ENCODE measurements at regions not wholly inside any gene's neighbourhood (a gene's known extent, or its start where the extent isn't known, plus 50 kb on each side); places are given as distances from the start of the nearest gene placed in this dataset.

- Histone ChIP-seq H3K27ac (ENCODE audit: insufficient read depth, low read length, poor library complexity, severe bottlenecking) (no peak overlapping the region), H3K27me3 (replicated peaks; ENCODE audit: control insufficient read depth, insufficient read depth, low read length, poor library complexity, severe bottlenecking) (no peaks in the 10 kb centered on the region), H3K4me1 (ENCODE audit: control insufficient read depth, insufficient read depth, low read length, poor library complexity, severe bottlenecking) (no peaks in the 10 kb centered on the region), H3K9me3 (ENCODE audit: control insufficient read depth, low read length) (no peaks in the 10 kb centered on the region), H3K36me3 (ENCODE audit: control insufficient read depth, insufficient read depth, low read length) (no peaks in the 10 kb centered on the region), H3K4me3 (ENCODE audit: insufficient read depth, low read depth, low read length, poor library complexity, severe bottlenecking) (no peak overlapping the region)
- no peak for DNase-seq
These were observed 300.1 kb downstream of the TLE3 start for GRCh38 chr15:69797615-69798014.

- H3K4me3 ChIP-seq (ENCODE audit: insufficient read depth, low read depth, low read length, poor library complexity, severe bottlenecking), result no peak overlapping the region
These were observed 299.1 kb downstream of the TLE3 start for GRCh38 chr15:69798481-69799250.

GRCh38 chr15:69801144-69801543, 296.6 kb downstream of the TLE3 start:
- no peaks in the 10 kb centered on the region for H3K4me1 ChIP-seq (ENCODE audit: control insufficient read depth, insufficient read depth, low read length, poor library complexity, severe bottlenecking)
- no peaks in the 10 kb centered on the region for H3K27me3 ChIP-seq (replicated peaks; ENCODE audit: control insufficient read depth, insufficient read depth, low read length, poor library complexity, severe bottlenecking)
- H3K27ac ChIP-seq (ENCODE audit: insufficient read depth, low read length, poor library complexity, severe bottlenecking), result no peak overlapping the region
- H3K36me3 ChIP-seq (ENCODE audit: control insufficient read depth, insufficient read depth, low read length), result no peaks in the 10 kb centered on the region
- DNase-seq, result no peak
- no peaks in the 10 kb centered on the region for H3K9me3 ChIP-seq (ENCODE audit: control insufficient read depth, low read length)
- H3K4me3 ChIP-seq (ENCODE audit: insufficient read depth, low read depth, low read length, poor library complexity, severe bottlenecking), result no peak overlapping the region

More at GRCh38 chr15:69798481-69799250, 299.1 kb downstream of the TLE3 start:
- no peak for DNase-seq
- Histone ChIP-seq H3K4me1 (ENCODE audit: control insufficient read depth, insufficient read depth, low read length, poor library complexity, severe bottlenecking) (no peaks in the 10 kb centered on the region), H3K9me3 (ENCODE audit: control insufficient read depth, low read length) (no peaks in the 10 kb centered on the region), H3K36me3 (ENCODE audit: control insufficient read depth, insufficient read depth, low read length) (no peaks in the 10 kb centered on the region), H3K27ac (ENCODE audit: insufficient read depth, low read length, poor library complexity, severe bottlenecking) (no peak overlapping the region), H3K27me3 (replicated peaks; ENCODE audit: control insufficient read depth, insufficient read depth, low read length, poor library complexity, severe bottlenecking) (no peaks in the 10 kb centered on the region)

- no peak for DNase-seq
- Histone ChIP-seq H3K4me1 (ENCODE audit: control insufficient read depth, insufficient read depth, low read length, poor library complexity, severe bottlenecking) (no peaks in the 10 kb centered on the region), H3K4me3 (ENCODE audit: insufficient read depth, low read depth, low read length, poor library complexity, severe bottlenecking) (no peak overlapping the region), H3K27me3 (replicated peaks; ENCODE audit: control insufficient read depth, insufficient read depth, low read length, poor library complexity, severe bottlenecking) (no peaks in the 10 kb centered on the region), H3K27ac (ENCODE audit: insufficient read depth, low read length, poor library complexity, severe bottlenecking) (no peak overlapping the region), H3K9me3 (ENCODE audit: control insufficient read depth, low read length) (no peaks in the 10 kb centered on the region), H3K36me3 (ENCODE audit: control insufficient read depth, insufficient read depth, low read length) (no peaks in the 10 kb centered on the region)
These were observed 295.3 kb downstream of the TLE3 start for GRCh38 chr15:69802432-69802831.

- no peaks in the 10 kb centered on the region for H3K27me3 ChIP-seq (replicated peaks; ENCODE audit: control insufficient read depth, insufficient read depth, low read length, poor library complexity, severe bottlenecking)
- H3K9me3 ChIP-seq (ENCODE audit: control insufficient read depth, low read length), result no peaks in the 10 kb centered on the region
- H3K36me3 ChIP-seq (ENCODE audit: control insufficient read depth, insufficient read depth, low read length), result no peaks in the 10 kb centered on the region
- no peak overlapping the region for H3K4me3 ChIP-seq (ENCODE audit: insufficient read depth, low read depth, low read length, poor library complexity, severe bottlenecking)
- no peak overlapping the region for H3K27ac ChIP-seq (ENCODE audit: insufficient read depth, low read length, poor library complexity, severe bottlenecking)
- DNase-seq, result no peak
- no peaks in the 10 kb centered on the region for H3K4me1 ChIP-seq (ENCODE audit: control insufficient read depth, insufficient read depth, low read length, poor library complexity, severe bottlenecking)
These were observed 292.9 kb downstream of the TLE3 start for GRCh38 chr15:69804786-69805185.

GRCh38 chr15:69805248-69805953, 292.3 kb downstream of the TLE3 start:
- Histone ChIP-seq H3K4me3 (ENCODE audit: insufficient read depth, low read depth, low read length, poor library complexity, severe bottlenecking) (no peak overlapping the region), H3K9me3 (ENCODE audit: control insufficient read depth, low read length) (no peaks in the 10 kb centered on the region), H3K4me1 (ENCODE audit: control insufficient read depth, insufficient read depth, low read length, poor library complexity, severe bottlenecking) (no peaks in the 10 kb centered on the region), H3K27me3 (replicated peaks; ENCODE audit: control insufficient read depth, insufficient read depth, low read length, poor library complexity, severe bottlenecking) (no peaks in the 10 kb centered on the region), H3K36me3 (ENCODE audit: control insufficient read depth, insufficient read depth, low read length) (no peaks in the 10 kb centered on the region), H3K27ac (ENCODE audit: insufficient read depth, low read length, poor library complexity, severe bottlenecking) (no peak overlapping the region)
- no peak for DNase-seq

- Histone ChIP-seq H3K36me3 (ENCODE audit: control insufficient read depth, insufficient read depth, low read length) (no peaks in the 10 kb centered on the region), H3K27me3 (replicated peaks; ENCODE audit: control insufficient read depth, insufficient read depth, low read length, poor library complexity, severe bottlenecking) (no peaks in the 10 kb centered on the region), H3K4me3 (ENCODE audit: insufficient read depth, low read depth, low read length, poor library complexity, severe bottlenecking) (no peak overlapping the region), H3K9me3 (ENCODE audit: control insufficient read depth, low read length) (no peaks in the 10 kb centered on the region), H3K4me1 (ENCODE audit: control insufficient read depth, insufficient read depth, low read length, poor library complexity, severe bottlenecking) (no peaks in the 10 kb centered on the region), H3K27ac (ENCODE audit: insufficient read depth, low read length, poor library complexity, severe bottlenecking) (no peak overlapping the region)
- no peak for DNase-seq
These were observed 291.3 kb downstream of the TLE3 start for GRCh38 chr15:69806287-69806915.

GRCh38 chr15:69807721-69808120, 290.0 kb downstream of the TLE3 start:
- Histone ChIP-seq H3K9me3 (ENCODE audit: control insufficient read depth, low read length) (no peaks in the 10 kb centered on the region), H3K4me1 (ENCODE audit: control insufficient read depth, insufficient read depth, low read length, poor library complexity, severe bottlenecking) (no peaks in the 10 kb centered on the region), H3K4me3 (ENCODE audit: insufficient read depth, low read depth, low read length, poor library complexity, severe bottlenecking) (no peak overlapping the region), H3K27ac (ENCODE audit: insufficient read depth, low read length, poor library complexity, severe bottlenecking) (no peak overlapping the region), H3K27me3 (replicated peaks; ENCODE audit: control insufficient read depth, insufficient read depth, low read length, poor library complexity, severe bottlenecking) (no peaks in the 10 kb centered on the region), H3K36me3 (ENCODE audit: control insufficient read depth, insufficient read depth, low read length) (no peaks in the 10 kb centered on the region)
- no peak for DNase-seq

- DNase-seq, result no peak
- Histone ChIP-seq H3K9me3 (ENCODE audit: control insufficient read depth, low read length) (no peaks in the 10 kb centered on the region), H3K27ac (ENCODE audit: insufficient read depth, low read length, poor library complexity, severe bottlenecking) (no peak overlapping the region), H3K4me3 (ENCODE audit: insufficient read depth, low read depth, low read length, poor library complexity, severe bottlenecking) (no peak overlapping the region), H3K36me3 (ENCODE audit: control insufficient read depth, insufficient read depth, low read length) (no peaks in the 10 kb centered on the region), H3K4me1 (ENCODE audit: control insufficient read depth, insufficient read depth, low read length, poor library complexity, severe bottlenecking) (no peaks in the 10 kb centered on the region), H3K27me3 (replicated peaks; ENCODE audit: control insufficient read depth, insufficient read depth, low read length, poor library complexity, severe bottlenecking) (no peaks in the 10 kb centered on the region)
These were observed 289.0 kb downstream of the TLE3 start for GRCh38 chr15:69808756-69809155.

- no peak overlapping the region for H3K27ac ChIP-seq (ENCODE audit: insufficient read depth, low read length, poor library complexity, severe bottlenecking)
- DNase-seq, result no peak
- no peaks in the 10 kb centered on the region for H3K36me3 ChIP-seq (ENCODE audit: control insufficient read depth, insufficient read depth, low read length)
- H3K4me3 ChIP-seq (ENCODE audit: insufficient read depth, low read depth, low read length, poor library complexity, severe bottlenecking), result no peak overlapping the region
- H3K4me1 ChIP-seq (ENCODE audit: control insufficient read depth, insufficient read depth, low read length, poor library complexity, severe bottlenecking), result no peaks in the 10 kb centered on the region
- H3K27me3 ChIP-seq (replicated peaks; ENCODE audit: control insufficient read depth, insufficient read depth, low read length, poor library complexity, severe bottlenecking), result no peaks in the 10 kb centered on the region
- H3K9me3 ChIP-seq (ENCODE audit: control insufficient read depth, low read length), result no peaks in the 10 kb centered on the region
These were observed 288.3 kb downstream of the TLE3 start for GRCh38 chr15:69809421-69809820.
